ENCODE measurements at regions not wholly inside any gene's neighbourhood (a gene's known extent, or its start where the extent isn't known, plus 50 kb on each side); places are given as distances from the start of the nearest gene placed in this dataset.

GRCh38 chr16:85289760-85290625 is 177.7 kb upstream of the CIBAR2 start:
- DNase-seq (ENCODE audit: low read depth), result no peak
- in situ Hi-C loops (cut with HindIII; ENCODE audit: low pct_unique_long_range_greater_than_20kb, low sequenced_read_pairs), result no loop called here

DNA sequence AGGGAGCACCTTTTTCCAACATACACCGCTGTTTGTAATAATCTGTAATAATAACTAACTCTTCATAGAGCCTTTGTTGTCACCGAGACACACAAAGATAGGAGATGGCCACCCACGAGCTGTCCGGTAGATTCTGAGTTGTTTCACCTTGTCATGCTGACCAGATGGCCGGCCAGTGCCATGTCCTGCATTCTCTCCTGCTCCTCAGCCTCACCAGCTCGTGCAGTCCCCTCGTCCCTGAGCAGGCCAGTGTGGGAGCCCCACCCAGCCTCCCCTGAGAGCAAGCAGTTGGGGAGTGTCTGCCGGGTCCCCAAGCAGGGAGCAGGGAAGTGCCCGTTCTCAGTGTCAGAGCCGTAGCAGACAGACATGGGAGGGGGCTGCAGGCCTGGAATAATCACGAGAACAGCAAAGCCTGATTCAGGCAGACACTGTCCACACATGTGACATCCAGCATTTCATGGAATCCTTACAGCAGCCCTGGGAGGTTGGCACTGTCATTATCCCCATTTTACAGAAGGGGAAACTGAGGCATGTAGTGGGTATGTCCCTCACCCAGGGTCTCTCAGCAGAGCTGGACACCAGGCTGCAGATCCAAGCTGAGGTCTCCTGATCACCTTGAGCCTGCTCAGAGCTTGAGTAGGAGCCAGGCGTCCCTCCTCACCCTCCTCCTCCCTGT is 178.5 kb upstream of the CIBAR2 start:
- in situ Hi-C loops (cut with HindIII; ENCODE audit: low pct_unique_long_range_greater_than_20kb, low sequenced_read_pairs), result no loop called here

DNA sequence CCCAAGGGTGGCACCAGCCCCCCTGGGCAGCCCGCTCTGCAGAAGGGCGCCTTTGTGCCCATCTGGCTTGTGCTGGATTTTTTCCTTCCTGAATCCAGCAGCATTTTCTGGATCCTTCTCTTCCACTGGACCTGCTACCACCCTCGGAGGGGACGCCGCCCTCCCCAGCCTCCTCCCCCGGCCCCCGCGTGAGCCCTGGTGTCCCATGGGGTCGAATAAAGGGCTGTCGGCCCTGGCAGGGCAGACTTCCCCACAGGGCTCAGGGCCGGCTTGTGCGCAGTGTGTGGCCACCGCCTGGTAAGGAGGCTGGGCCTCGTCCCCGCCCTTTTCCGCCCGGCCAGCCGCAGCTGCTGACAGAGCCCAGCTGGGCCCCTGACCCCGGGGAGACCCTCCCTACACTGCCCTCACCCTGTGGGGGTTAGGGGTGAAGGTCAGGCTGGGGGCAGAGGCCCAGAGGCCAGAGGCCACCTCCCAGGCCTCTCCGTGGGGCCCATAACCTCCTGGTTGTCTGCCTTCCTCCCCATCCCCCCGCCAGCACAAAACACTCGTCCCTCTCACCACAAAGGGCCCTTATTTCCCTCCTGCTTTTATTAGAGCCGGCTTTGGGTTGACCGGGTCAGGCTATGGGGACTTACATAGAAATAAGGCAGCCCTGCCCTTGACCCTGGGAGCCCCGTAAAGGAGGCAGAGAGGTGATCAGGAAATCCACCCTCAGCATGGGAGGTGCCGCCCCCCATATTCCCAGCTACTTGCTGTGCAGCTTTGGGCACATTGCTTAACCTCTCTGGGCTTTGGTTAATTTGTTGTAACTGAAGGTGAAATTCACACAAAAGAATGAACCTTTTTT is 179.3 kb upstream of the CIBAR2 start:
- no peak for DNase-seq (ENCODE audit: low read depth)
- in situ Hi-C loops (cut with HindIII; ENCODE audit: low pct_unique_long_range_greater_than_20kb, low sequenced_read_pairs), result no loop called here

More for the DNA sequence above, 178.5 kb upstream of the CIBAR2 start:
- no peak for DNase-seq (ENCODE audit: low read depth)

DNA sequence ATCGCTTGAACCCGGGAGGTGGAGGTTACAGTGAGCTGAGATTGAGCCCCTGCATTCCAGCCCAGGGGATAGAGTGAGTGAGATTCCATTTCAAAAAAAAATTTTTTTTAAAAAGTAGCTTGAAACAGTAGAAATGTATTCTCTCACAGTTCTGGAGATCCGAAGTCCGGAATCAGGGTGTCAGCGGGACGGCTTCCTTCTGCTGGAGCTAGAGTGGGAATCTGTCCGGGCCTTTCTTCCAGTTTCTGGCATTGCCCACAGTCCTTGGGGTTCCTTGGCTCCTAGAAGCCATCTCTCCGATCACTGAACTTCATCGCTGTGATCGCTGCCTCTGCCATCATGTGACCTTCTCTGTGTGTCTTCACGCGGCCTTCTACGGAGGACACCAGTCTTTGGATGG is 181.2 kb upstream of the CIBAR2 start:
- in situ Hi-C loops (cut with HindIII; ENCODE audit: low pct_unique_long_range_greater_than_20kb, low sequenced_read_pairs), result no loop called here
- DNase-seq (ENCODE audit: low read depth), result no peak

DNA sequence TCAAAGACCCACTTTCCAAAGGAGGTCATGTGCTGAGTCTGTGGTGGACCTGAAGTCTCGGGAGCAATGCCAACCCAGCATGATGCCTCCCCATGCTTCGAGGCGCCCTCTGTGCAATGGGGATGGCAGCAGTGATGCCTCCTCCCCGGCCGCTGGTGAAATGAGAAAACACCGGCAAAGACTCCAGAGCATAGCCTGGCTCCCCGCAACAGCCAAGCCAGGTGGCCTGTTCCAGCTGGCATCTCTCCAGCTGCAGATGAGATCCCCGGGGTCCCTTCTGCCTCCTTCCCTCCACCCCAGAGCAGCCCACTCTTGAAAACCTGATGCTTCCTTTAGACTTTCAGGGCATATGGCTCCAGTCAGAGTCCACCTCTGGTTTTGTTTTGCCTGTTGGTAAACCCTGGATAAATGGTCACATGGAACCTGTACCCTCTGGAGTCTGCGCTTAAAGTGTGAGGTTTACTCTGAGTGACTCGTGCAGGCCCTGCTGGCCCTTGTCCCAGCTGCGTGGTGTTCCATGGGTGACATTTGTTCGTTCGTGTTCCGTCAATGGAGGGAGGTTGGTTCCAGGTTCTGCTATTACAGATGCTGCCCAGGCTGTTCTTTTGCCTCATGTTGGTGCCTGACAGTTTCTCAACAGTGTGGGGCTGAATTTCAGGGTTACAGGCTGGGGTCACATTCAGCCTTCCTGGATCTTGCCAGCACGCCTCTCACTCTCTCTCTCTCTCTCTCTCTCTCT is 181.8 kb upstream of the CIBAR2 start:
- DNase-seq (ENCODE audit: low read depth), result no peak
- in situ Hi-C loops (cut with HindIII; ENCODE audit: low pct_unique_long_range_greater_than_20kb, low sequenced_read_pairs), result no loop called here

DNA sequence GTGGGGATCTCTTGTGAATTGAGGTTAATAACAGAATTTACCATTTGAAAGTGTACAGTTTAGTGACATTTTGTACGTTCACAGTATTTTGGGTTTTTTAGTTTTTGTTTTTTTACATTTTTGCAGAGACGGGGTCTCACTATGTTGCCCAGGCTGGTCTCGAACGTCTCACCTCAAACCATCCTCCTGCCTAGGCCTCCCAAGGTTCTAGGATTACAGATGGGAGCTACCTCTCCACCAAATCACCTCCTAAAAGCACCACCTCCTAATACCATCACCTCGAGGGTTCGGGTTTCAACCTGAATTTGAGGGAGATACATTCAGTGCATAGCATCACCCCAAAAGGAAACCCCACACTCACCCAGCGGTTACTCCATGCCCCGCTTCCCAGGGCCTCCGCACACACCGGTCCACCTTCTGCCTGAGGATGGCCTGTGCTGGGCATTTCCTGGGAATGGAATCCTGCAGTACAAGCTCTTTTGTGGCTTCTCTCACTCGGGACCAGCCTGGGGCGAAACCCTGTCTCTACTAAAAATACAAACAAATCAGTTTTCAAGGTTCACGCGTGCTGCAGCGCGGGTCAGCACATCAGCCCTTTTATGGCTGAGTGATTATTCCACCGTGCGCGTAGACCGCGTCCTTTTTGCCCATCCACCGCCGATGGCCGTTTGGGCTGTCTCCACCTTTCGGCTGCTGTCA is 182.7 kb upstream of the CIBAR2 start:
- DNase-seq (ENCODE audit: low read depth), result no peak
- in situ Hi-C loops (cut with HindIII; ENCODE audit: low pct_unique_long_range_greater_than_20kb, low sequenced_read_pairs), result no loop called here

- in situ Hi-C loops (cut with HindIII; ENCODE audit: low pct_unique_long_range_greater_than_20kb, low sequenced_read_pairs), result no loop called here
- no peak for DNase-seq (ENCODE audit: low read depth)
Measured at GRCh38 chr16:85296859-85297660, 184.8 kb upstream of the CIBAR2 start.

DNA sequence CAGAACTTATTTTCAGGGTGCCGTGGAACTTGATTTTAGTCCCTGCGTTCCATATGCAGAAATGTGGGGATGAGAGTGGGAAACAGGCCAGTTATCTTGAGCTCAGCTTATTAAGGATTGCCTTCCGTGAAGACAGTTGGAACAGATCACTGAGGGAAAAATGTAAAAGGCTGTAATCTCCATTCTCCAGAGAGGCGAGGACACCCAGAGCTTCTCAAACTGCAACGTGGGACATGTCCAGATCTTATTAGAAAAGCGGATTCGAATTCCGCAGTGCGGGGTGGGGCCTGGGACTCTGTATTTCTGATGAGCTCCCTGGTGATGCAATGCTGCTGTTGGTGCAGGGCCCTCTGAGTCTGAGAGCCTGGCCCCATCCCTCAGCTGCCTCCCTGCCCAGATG is 185.6 kb upstream of the CIBAR2 start:
- no peak for DNase-seq (ENCODE audit: low read depth)
- in situ Hi-C loops (cut with HindIII; ENCODE audit: low pct_unique_long_range_greater_than_20kb, low sequenced_read_pairs), result no loop called here

GRCh38 chr16:85300406-85300968 is 188.2 kb upstream of the CIBAR2 start:
- in situ Hi-C loops (cut with HindIII; ENCODE audit: low pct_unique_long_range_greater_than_20kb, low sequenced_read_pairs), result no loop called here
- no peak for DNase-seq (ENCODE audit: low read depth)

- in situ Hi-C loops (cut with HindIII; ENCODE audit: low pct_unique_long_range_greater_than_20kb, low sequenced_read_pairs), result no loop called here
Measured at GRCh38 chr16:85301231-85301630, 189.0 kb upstream of the CIBAR2 start.

DNA sequence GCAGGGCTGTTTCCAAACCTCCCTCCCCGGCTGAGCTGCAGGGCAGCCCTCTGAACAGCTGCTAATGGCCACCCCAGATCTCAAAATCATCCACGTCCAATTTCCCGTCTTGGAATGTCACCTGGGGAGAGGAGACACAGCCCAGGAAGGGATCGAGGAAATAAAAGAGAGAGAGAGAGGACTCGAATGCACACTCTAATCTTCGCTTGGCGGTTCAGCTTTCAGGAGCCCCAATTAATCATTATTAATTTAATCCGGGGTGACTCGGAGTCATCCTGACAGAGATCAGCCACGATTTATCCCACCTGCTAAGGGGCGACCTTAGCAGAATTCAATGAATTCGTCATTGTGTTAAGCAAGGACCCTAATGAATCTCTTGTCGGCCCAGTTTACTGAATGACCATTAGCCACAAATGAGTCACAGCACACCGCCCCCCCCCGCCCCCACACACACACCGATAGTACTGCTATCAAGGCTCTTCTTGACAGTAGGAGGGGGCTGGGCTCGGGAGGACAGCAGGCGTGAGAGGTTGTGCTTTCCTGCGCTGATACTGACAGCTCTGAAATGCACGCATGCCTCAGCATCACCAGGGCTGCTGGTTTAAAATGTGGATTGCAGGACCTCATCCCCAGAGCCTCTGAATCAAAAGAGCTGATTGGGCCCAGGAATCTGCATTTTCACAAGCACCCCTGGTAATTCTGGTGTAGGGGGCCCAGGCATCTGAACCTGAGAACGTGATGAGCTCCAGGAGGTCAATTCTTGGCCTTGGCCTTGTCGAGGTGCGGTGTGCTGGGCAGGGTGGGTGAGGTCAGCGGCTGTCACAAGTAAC is 190.0 kb upstream of the CIBAR2 start:
- in situ Hi-C loops (cut with HindIII; ENCODE audit: low pct_unique_long_range_greater_than_20kb, low sequenced_read_pairs), result no loop called here
- DNase-seq (ENCODE audit: low read depth), result no peak

More at GRCh38 chr16:85301231-85301630, 189.0 kb upstream of the CIBAR2 start:
- DNase-seq (ENCODE audit: low read depth), result no peak

- in situ Hi-C loops (cut with HindIII; ENCODE audit: low pct_unique_long_range_greater_than_20kb, low sequenced_read_pairs), result no loop called here
- no peak for DNase-seq (ENCODE audit: low read depth)
Measured at GRCh38 chr16:85302848-85303353, 190.6 kb upstream of the CIBAR2 start.

DNA sequence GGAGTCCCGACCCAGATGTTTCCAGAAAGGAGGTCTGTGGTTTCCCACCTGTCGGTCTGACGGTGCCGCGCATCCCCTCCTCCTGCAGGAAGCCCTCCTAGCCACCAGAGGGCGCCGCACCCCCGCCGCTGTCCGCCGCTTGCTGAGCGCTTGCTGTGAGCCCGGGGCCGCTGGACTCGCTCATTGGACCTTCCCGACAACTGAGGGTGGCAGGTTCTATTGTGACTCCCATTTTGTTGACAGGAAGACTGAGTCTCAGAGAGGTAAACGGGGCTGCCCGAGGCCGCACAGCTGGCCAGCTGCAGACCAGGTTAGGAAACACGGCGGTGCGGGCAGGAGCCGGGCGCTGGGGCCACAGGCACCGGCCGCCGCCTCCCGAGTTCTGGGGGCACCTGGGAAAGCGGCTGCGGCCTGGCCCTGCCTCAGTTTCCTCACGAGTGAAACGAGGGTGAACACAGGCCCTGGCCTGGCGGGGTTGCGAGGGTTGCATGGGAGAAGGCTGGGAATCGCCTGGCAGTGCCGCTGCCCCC is 191.1 kb upstream of the CIBAR2 start:
- DNase-seq (ENCODE audit: low read depth), result peak; percentile 49
- in situ Hi-C loops (cut with HindIII; ENCODE audit: low pct_unique_long_range_greater_than_20kb, low sequenced_read_pairs), result no loop called here

DNA sequence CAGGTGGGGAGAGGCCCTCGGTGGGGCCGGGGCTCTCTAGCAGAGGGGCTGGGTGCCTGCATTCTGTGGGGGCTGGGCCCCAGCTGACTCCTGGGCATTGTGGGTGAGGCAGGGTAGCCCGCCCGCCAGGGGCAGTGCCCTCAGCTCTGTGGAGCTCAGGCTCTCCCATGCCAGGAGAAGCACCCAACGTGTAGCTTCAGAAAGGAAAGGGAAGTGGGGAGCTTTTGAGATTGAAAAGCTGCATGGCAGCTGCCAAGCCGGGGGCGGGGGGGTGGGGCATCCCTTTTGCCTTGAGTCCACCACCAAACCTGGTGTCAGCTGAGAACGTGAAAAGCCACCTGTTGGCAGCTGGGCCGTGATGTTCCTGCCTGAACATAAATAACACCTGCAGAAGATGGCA is 192.1 kb upstream of the CIBAR2 start:
- in situ Hi-C loops (cut with HindIII; ENCODE audit: low pct_unique_long_range_greater_than_20kb, low sequenced_read_pairs), result no loop called here
- DNase-seq (ENCODE audit: low read depth), result no peak

DNA sequence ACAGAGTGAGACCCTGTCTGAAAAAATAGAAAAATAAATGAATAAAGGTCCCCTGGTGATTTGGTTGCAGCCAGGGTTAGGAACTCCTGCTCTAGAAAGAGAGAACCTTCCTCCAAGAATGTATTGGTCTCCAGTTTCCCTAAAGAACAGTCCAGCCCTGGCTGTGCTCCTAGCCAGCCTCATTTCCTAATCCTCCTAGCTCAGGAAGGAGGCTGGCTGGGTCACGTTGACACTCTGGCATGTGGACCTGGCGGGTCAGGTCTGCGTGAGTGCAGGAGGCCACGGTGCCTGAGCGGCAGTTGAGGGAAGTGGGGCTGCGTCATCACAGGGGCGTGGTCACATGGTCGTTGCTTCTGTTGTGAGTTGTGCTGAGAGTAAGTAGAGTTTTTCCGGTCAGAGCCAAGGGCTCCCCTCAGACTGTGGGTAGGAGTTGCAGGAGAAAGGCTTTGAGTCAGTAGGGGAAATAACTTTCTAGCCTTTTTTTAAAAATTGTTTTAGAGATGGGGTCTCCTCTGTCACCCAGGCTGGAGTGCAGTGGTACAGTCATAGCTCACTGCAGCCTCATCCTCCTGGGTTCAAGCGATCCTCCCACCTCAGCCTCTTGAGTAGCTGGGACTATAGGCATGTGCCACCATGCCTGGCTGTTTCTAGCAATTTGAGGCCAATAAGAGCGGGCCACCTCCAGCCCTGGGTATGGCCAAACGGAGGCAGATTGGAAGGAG is 194.0 kb upstream of the CIBAR2 start:
- in situ Hi-C loops (cut with HindIII; ENCODE audit: low pct_unique_long_range_greater_than_20kb, low sequenced_read_pairs), result no loop called here
- peak; percentile 73 for DNase-seq (ENCODE audit: low read depth)

All from Caki2 (cell line).